ENCODE measurements at regions not wholly inside any gene's neighbourhood (a gene's known extent, or its start where the extent isn't known, plus 50 kb on each side); places are given as distances from the start of the nearest gene placed in this dataset.
A peak's percentile ranks its signal among the peaks of the same experiment; 100 is the strongest.

GRCh38 chr15:61558172-61559136, 329.4 kb upstream of the RORA start:
- 55 to 59% methylated on average over 6 of the region's 6 CpGs for WGBS, 2 donors
- no peak overlapping the region for H3K27ac ChIP-seq (ENCODE audit: low read depth in 1 of 2, low read length in 1 of 2)
- H3K9me3 ChIP-seq (ENCODE audit: control insufficient read depth in 4 of 4, insufficient read depth in 3 of 4, low read length in 3 of 4), result no peaks in the 10 kb centered on the region
- DNase-seq, result peak in 1 of 3 donors; percentile 31
- no peak for ATAC-seq (ENCODE audit: insufficient read depth, low FRiP score)
- no peaks in the 10 kb centered on the region for H3K4me1 ChIP-seq (ENCODE audit: control insufficient read depth in 5 of 5, insufficient read depth in 5 of 5, low read length in 5 of 5)
- no peak for TF ChIP-seq CTCF (IDR thresholded peaks at IDR 0.05; ENCODE audit: control extremely low read depth, extremely low read depth)
- no peaks in the 10 kb centered on the region for H3K36me3 ChIP-seq (ENCODE audit: control insufficient read depth in 4 of 4, insufficient read depth in 4 of 4, low read length in 4 of 4)
- no peak overlapping the region for H3K4me3 ChIP-seq
- no peak overlapping the region for H3K9ac ChIP-seq (ENCODE audit: insufficient read depth in 1 of 2, low read length in 2 of 2)
- peaks cover 0 to 24% (median 2%) of the 10 kb centered on the region in 3 donors for H3K27me3 ChIP-seq (ENCODE audit: control insufficient read depth in 3 of 3, insufficient read depth in 3 of 3, low read length in 2 of 3)

GRCh38 chr15:61556037-61556648, 327.0 kb upstream of the RORA start:
- WGBS, 2 donors, result 65 to 73% methylated on average over 5 of the region's 5 CpGs

GRCh38 chr15:61549727-61550126, 320.6 kb upstream of the RORA start:
- ATAC-seq (ENCODE audit: insufficient read depth, low FRiP score), result no peak
- Histone ChIP-seq H3K4me1 (ENCODE audit: control insufficient read depth in 5 of 5, insufficient read depth in 5 of 5, low read length in 5 of 5) (no peaks in the 10 kb centered on the region), H3K9ac (ENCODE audit: insufficient read depth in 1 of 2, low read length in 2 of 2) (no peak overlapping the region), H3K9me3 (ENCODE audit: control insufficient read depth in 4 of 4, insufficient read depth in 3 of 4, low read length in 3 of 4) (peaks cover 0 to 4% (median 0%) of the 10 kb centered on the region in 4 donors), H3K27me3 (ENCODE audit: control insufficient read depth in 3 of 3, insufficient read depth in 3 of 3, low read length in 2 of 3) (peaks cover 0 to 3% (median 0%) of the 10 kb centered on the region in 3 donors), H3K4me3 (no peak overlapping the region), H3K27ac (ENCODE audit: low read depth in 1 of 2, low read length in 1 of 2) (no peak overlapping the region), H3K36me3 (ENCODE audit: control insufficient read depth in 4 of 4, insufficient read depth in 4 of 4, low read length in 4 of 4) (no peaks in the 10 kb centered on the region)
- WGBS, 2 donors, result 60 to 67% methylated on average over 1 of the region's 1 CpG
- no peak for TF ChIP-seq CTCF (IDR thresholded peaks at IDR 0.05; ENCODE audit: control extremely low read depth, extremely low read depth)
- DNase-seq, result no peak

More at GRCh38 chr15:61556037-61556648, 327.0 kb upstream of the RORA start:
- H3K4me3 ChIP-seq, result no peak overlapping the region
- no peak for DNase-seq
- H3K9ac ChIP-seq (ENCODE audit: insufficient read depth in 1 of 2, low read length in 2 of 2), result no peak overlapping the region
- no peaks in the 10 kb centered on the region for H3K4me1 ChIP-seq (ENCODE audit: control insufficient read depth in 5 of 5, insufficient read depth in 5 of 5, low read length in 5 of 5)
- ATAC-seq (ENCODE audit: insufficient read depth, low FRiP score), result no peak
- H3K27ac ChIP-seq (ENCODE audit: low read depth in 1 of 2, low read length in 1 of 2), result no peak overlapping the region
- no peaks in the 10 kb centered on the region for H3K36me3 ChIP-seq (ENCODE audit: control insufficient read depth in 4 of 4, insufficient read depth in 4 of 4, low read length in 4 of 4)
- TF ChIP-seq CTCF (IDR thresholded peaks at IDR 0.05; ENCODE audit: control extremely low read depth, extremely low read depth), result no peak
- H3K27me3 ChIP-seq (ENCODE audit: control insufficient read depth in 3 of 3, insufficient read depth in 3 of 3, low read length in 2 of 3), result peaks cover 0 to 24% (median 0%) of the 10 kb centered on the region in 3 donors
- H3K9me3 ChIP-seq (ENCODE audit: control insufficient read depth in 4 of 4, insufficient read depth in 3 of 4, low read length in 3 of 4), result no peaks in the 10 kb centered on the region

Data from lung (tissue), 11 donors.